ENCODE measurements at regions not wholly inside any gene's neighbourhood (a gene's known extent, or its start where the extent isn't known, plus 50 kb on each side); places are given as distances from the start of the nearest gene placed in this dataset.

DNA sequence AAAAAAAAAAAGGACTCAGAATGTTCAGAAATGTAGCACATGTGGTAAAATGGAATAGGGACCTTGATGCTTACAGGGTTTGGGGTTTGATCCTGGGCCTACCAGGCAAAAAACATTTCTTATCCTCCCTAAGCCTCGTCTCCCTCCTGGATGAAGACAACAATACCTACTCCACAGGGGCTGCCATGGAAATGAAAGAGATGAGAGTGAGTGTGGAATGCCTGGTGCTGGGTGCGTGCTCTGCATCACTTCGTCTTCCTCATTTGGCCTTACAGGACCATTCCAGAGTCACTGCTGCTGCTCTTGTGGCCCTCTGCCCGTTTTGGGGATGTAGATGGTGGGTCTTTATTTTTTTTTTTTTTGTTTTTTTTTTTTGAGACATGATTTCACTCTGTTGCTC lies 692.9 kb upstream of the EEF2KMT start:
- TF ChIP-seq POLR2AphosphoS5 (IDR thresholded peaks at IDR 0.05; ENCODE audit: borderline replicate concordance, low read depth, low read length) (no peak), EZH2 (IDR thresholded peaks at IDR 0.05) (no peak), FOXP2 (optimal IDR thresholded peaks at IDR 0.05; ENCODE audit: control extremely low read depth, extremely low read length, insufficient read depth) (no peak)

Measured in SK-N-MC (cell line).